ENCODE measurements at regions not wholly inside any gene's neighbourhood (a gene's known extent, or its start where the extent isn't known, plus 50 kb on each side); places are given as distances from the start of the nearest gene placed in this dataset.

- no peaks in the 10 kb centered on the region for H3K36me3 Mint-ChIP-seq (ENCODE audit: insufficient read depth, unreplicated experiment)
- H3K9me3 Mint-ChIP-seq (ENCODE audit: low read depth, unreplicated experiment) = peaks cover 3% of the 10 kb centered on the region
- intact Hi-C loops (cut with micrococcal nuclease; ENCODE audit: unreplicated experiment) = no loop called here
- no peak overlapping the region for H3K4me3 Mint-ChIP-seq (ENCODE audit: low read depth, unreplicated experiment)
- no peak for DNase-seq
- H3K27ac Mint-ChIP-seq (ENCODE audit: unreplicated experiment) = no peak overlapping the region
- H3K27me3 Mint-ChIP-seq (ENCODE audit: unreplicated experiment) = peaks cover 79% of the 10 kb centered on the region
- TF ChIP-seq CTCF (IDR thresholded peaks at IDR 0.05; ENCODE audit: unreplicated experiment) = no peak
- BruUV-seq (replicated peaks) = no TSS peak
- CTCF ChIA-PET = no interaction called here
- H3K4me1 Mint-ChIP-seq (ENCODE audit: low read depth, unreplicated experiment) = no peaks in the 10 kb centered on the region
Observed at GRCh38 chr1:38273196-38273804, 226.7 kb upstream of the POU3F1 start.

- intact Hi-C loops (cut with micrococcal nuclease; ENCODE audit: unreplicated experiment) = no loop called here
- CTCF ChIA-PET = interaction anchor here (0.7 kb wide), 1 partner anchor 297 kb away, joined by 6 read pairs; no protein-coding TSS in a partner anchor
- no peak overlapping the region for H3K4me3 Mint-ChIP-seq (ENCODE audit: low read depth, unreplicated experiment)
- TF ChIP-seq CTCF (IDR thresholded peaks at IDR 0.05; ENCODE audit: unreplicated experiment) = no peak
- H3K27me3 Mint-ChIP-seq (ENCODE audit: unreplicated experiment) = peaks cover 87% of the 10 kb centered on the region
- no peaks in the 10 kb centered on the region for H3K9me3 Mint-ChIP-seq (ENCODE audit: low read depth, unreplicated experiment)
- no peaks in the 10 kb centered on the region for H3K36me3 Mint-ChIP-seq (ENCODE audit: insufficient read depth, unreplicated experiment)
- no TSS peak for BruUV-seq (replicated peaks)
- no peaks in the 10 kb centered on the region for H3K4me1 Mint-ChIP-seq (ENCODE audit: low read depth, unreplicated experiment)
- no peak overlapping the region for H3K27ac Mint-ChIP-seq (ENCODE audit: unreplicated experiment)
- DNase-seq = no peak
Observed at GRCh38 chr1:38272515-38272914, 225.9 kb upstream of the POU3F1 start.

GRCh38 chr1:38270849-38271633, 224.4 kb upstream of the POU3F1 start:
- no peak overlapping the region for H3K4me3 Mint-ChIP-seq (ENCODE audit: low read depth, unreplicated experiment)
- H3K27ac Mint-ChIP-seq (ENCODE audit: unreplicated experiment) = no peak overlapping the region
- no peak for TF ChIP-seq CTCF (IDR thresholded peaks at IDR 0.05; ENCODE audit: unreplicated experiment)
- H3K9me3 Mint-ChIP-seq (ENCODE audit: low read depth, unreplicated experiment) = no peaks in the 10 kb centered on the region
- BruUV-seq (replicated peaks) = no TSS peak
- no peak for DNase-seq
- H3K36me3 Mint-ChIP-seq (ENCODE audit: insufficient read depth, unreplicated experiment) = no peaks in the 10 kb centered on the region
- H3K27me3 Mint-ChIP-seq (ENCODE audit: unreplicated experiment) = peaks cover 100% of the 10 kb centered on the region
- H3K4me1 Mint-ChIP-seq (ENCODE audit: low read depth, unreplicated experiment) = peaks cover 5% of the 10 kb centered on the region
- intact Hi-C loops (cut with micrococcal nuclease; ENCODE audit: unreplicated experiment) = no loop called here
- CTCF ChIA-PET = interaction anchor here (0.6 kb wide), 1 partner anchor 20 kb away, joined by 6 read pairs; no protein-coding TSS in a partner anchor

GRCh38 chr1:38269923-38270848, 223.6 kb upstream of the POU3F1 start:
- no peak for DNase-seq
- no peak for TF ChIP-seq CTCF (IDR thresholded peaks at IDR 0.05; ENCODE audit: unreplicated experiment)
- Mint-ChIP-seq H3K4me1 (ENCODE audit: low read depth, unreplicated experiment) (peaks cover 13% of the 10 kb centered on the region), H3K9me3 (ENCODE audit: low read depth, unreplicated experiment) (no peaks in the 10 kb centered on the region), H3K4me3 (ENCODE audit: low read depth, unreplicated experiment) (no peak overlapping the region), H3K27me3 (ENCODE audit: unreplicated experiment) (peaks cover 100% of the 10 kb centered on the region), H3K27ac (ENCODE audit: unreplicated experiment) (no peak overlapping the region), H3K36me3 (ENCODE audit: insufficient read depth, unreplicated experiment) (no peaks in the 10 kb centered on the region)
- no TSS peak for BruUV-seq (replicated peaks)
- CTCF ChIA-PET = interaction anchor here (0.6 kb wide), 1 partner anchor 21 kb away, joined by 6 read pairs; no protein-coding TSS in a partner anchor
- intact Hi-C loops (cut with micrococcal nuclease; ENCODE audit: unreplicated experiment) = no loop called here

Data from Calu3 (cell line).